ENCODE measurements at regions not wholly inside any gene's neighbourhood (a gene's known extent, or its start where the extent isn't known, plus 50 kb on each side); places are given as distances from the start of the nearest gene placed in this dataset.

DNA sequence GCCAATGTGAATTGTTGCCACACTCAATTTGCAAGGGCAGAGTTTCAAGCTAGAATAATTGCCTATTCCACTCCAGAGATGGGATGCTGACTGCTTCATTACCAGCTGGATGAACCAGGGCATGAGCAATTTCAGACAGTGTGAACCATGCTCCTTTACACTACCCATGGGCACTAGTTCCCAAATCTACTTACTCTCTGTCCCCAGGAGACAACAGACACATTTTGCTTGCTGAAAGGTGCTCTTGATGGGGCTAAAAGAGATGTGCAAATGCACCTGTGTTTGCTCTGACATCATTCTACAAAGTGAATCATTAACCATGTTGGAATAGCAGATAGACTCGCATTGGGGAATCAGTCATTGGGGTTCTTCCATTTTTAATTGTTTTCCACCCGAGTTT, 522.3 kb upstream of the NUDT12 start:
- CTCF ChIA-PET = no interaction called here

More for the DNA sequence above, 522.3 kb upstream of the NUDT12 start:
- DNase-seq (ENCODE audit: low read depth, low spot score) = no peak
- Histone ChIP-seq H2AFZ (ENCODE audit: low read depth, low read length) (no peak overlapping the region), H3K9me3 (replicated peaks; ENCODE audit: control insufficient read depth, insufficient read depth, low read length) (no peaks in the 10 kb centered on the region), H3K4me2 (ENCODE audit: insufficient read depth, low read length) (no peak overlapping the region), H4K20me1 (replicated peaks; ENCODE audit: control insufficient read depth, extremely low read depth, insufficient read depth, low read length) (no peaks in the 10 kb centered on the region), H3K79me2 (ENCODE audit: control insufficient read depth, insufficient read depth, low read length) (no peaks in the 10 kb centered on the region), H3K9ac (replicated peaks; ENCODE audit: extremely low read depth, insufficient read depth, low read length) (no peak overlapping the region), H3K36me3 (ENCODE audit: control insufficient read depth in 2 of 2, extremely low read depth in 1 of 2, insufficient read depth in 2 of 2, low read length in 2 of 2) (no peaks in the 10 kb centered on the region), H3K4me1 (ENCODE audit: control insufficient read depth, extremely low read depth, insufficient read depth, low read length) (no peaks in the 10 kb centered on the region), H3K27me3 (ENCODE audit: control insufficient read depth in 2 of 2, insufficient read depth in 2 of 2, low read length in 2 of 2) (no peaks in the 10 kb centered on the region), H3K27ac (ENCODE audit: insufficient read depth, low read depth, low read length) (no peak overlapping the region), H3K9me1 (replicated peaks; ENCODE audit: control insufficient read depth, extremely low read depth, insufficient read depth, low read length) (no peaks in the 10 kb centered on the region), H3K4me3 (replicated peaks in 1 of 3; ENCODE audit: insufficient read depth in 1 of 3, low read depth in 1 of 3, low read length in 3 of 3) (no peak overlapping the region)
- no TSS peak for BruUV-seq (replicated peaks)
- dilution Hi-C loops (cut with MboI; ENCODE audit: extremely low pct_ligation_motif_present, low sequenced_read_pairs) = no loop called here
- POLR2A ChIA-PET = no interaction called here
- FAIRE-seq = no peak
- TF ChIP-seq MYC (IDR thresholded peaks at IDR 0.05; ENCODE audit: low read depth, low read length) (no peak), FOS (IDR thresholded peaks at IDR 0.05; ENCODE audit: borderline replicate concordance, insufficient read depth, low read length) (no peak), POLR2A (IDR thresholded peaks at IDR 0.05; ENCODE audit: low read depth, low read length) (no peak), EZH2 (IDR thresholded peaks at IDR 0.05; ENCODE audit: borderline replicate concordance, low read depth, low read length, severe bottlenecking) (no peak), JUN (IDR thresholded peaks at IDR 0.05; ENCODE audit: borderline replicate concordance, insufficient read depth, insufficient read length, low read depth) (no peak), POLR2AphosphoS5 (IDR thresholded peaks at IDR 0.05; ENCODE audit: insufficient read depth, low read depth, low read length) (no peak), GATA2 (IDR thresholded peaks at IDR 0.05; ENCODE audit: insufficient read depth, insufficient read length, low read depth, low read length) (no peak)
- TF ChIP-seq, protein P1, sequence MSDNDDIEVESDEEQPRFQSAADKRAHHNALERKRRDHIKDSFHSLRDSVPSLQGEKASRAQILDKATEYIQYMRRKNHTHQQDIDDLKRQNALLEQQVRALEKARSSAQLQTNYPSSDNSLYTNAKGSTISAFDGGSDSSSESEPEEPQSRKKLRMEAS (IDR thresholded peaks at IDR 0.05; ENCODE audit: insufficient read depth, insufficient read length) = no peak
- TF ChIP-seq, protein P2, sequence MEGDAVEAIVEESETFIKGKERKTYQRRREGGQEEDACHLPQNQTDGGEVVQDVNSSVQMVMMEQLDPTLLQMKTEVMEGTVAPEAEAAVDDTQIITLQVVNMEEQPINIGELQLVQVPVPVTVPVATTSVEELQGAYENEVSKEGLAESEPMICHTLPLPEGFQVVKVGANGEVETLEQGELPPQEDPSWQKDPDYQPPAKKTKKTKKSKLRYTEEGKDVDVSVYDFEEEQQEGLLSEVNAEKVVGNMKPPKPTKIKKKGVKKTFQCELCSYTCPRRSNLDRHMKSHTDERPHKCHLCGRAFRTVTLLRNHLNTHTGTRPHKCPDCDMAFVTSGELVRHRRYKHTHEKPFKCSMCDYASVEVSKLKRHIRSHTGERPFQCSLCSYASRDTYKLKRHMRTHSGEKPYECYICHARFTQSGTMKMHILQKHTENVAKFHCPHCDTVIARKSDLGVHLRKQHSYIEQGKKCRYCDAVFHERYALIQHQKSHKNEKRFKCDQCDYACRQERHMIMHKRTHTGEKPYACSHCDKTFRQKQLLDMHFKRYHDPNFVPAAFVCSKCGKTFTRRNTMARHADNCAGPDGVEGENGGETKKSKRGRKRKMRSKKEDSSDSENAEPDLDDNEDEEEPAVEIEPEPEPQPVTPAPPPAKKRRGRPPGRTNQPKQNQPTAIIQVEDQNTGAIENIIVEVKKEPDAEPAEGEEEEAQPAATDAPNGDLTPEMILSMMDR (IDR thresholded peaks at IDR 0.05; ENCODE audit: extremely low read depth in 1 of 2, insufficient read depth in 1 of 2, low read depth in 1 of 2, low read length in 2 of 2) = no peak
- intact Hi-C loops (cut with micrococcal nuclease) = no loop called here

Data from endothelial cell of umbilical vein (primary cell).